Stomach (tissue), 8 donors: ENCODE measurements at regions not wholly inside any gene's neighbourhood (a gene's known extent, or its start where the extent isn't known, plus 50 kb on each side); places are given as distances from the start of the nearest gene placed in this dataset.

Experiments used
- DNase-seq, 2 donors: peaks; one replicate each; pipeline versions ENCODE4 v3.0.0 to v3.0.0-alpha.2; 2013 to 2019
- H3K27ac ChIP-seq, 5 donors: fragments of 200-600 bp in 4 of 5; sonication (generic) in 4 of 5; one replicate each; pipeline ENCODE4 v1.5.1; 2013 to 2019; ENCODE audit warnings: mild to moderate bottlenecking in 1 of 5, moderate library complexity in 1 of 5
- H3K27me3 ChIP-seq, 3 donors: fragments of 200-600 bp; sonication (generic); one replicate each; pipeline ENCODE4 v1.5.1; 2017 to 2019; ENCODE audit warnings: mixed run types in 1 of 3
- H3K36me3 ChIP-seq, 4 donors: fragments of 200-600 bp; sonication (generic); 1 replicate in 3 of 4; 2 replicates in 1 of 4; pipeline ENCODE4 v1.5.1; 2016 to 2019
- H3K4me1 ChIP-seq, 4 donors: fragments of 200-600 bp; sonication (generic); one replicate each; pipeline ENCODE4 v1.5.1; 2016 to 2019
- H3K4me3 ChIP-seq, 4 donors: fragments of 200-600 bp; sonication (generic) in 3 of 4; one replicate each; pipeline ENCODE4 v1.5.1; 2016 to 2019; ENCODE audit warnings: mild to moderate bottlenecking in 1 of 4
- H3K9me3 ChIP-seq, 4 donors: fragments of 200-600 bp; sonication (generic); one replicate each; pipeline ENCODE4 v1.5.1; 2016 to 2019
- CTCF ChIP-seq, 7 experiments: fragments of 450-650 bp in 4 of 7; fragments of 200-600 bp in 3 of 7; sonication (generic) in 3 of 7; IDR thresholded peaks; one replicate each; pipeline ENCODE4 v1.5.1; 2016 to 2019; ENCODE audit warnings: antibody characterized with exemption in 7 of 7, control low read depth in 2 of 7, mild to moderate bottlenecking in 1 of 7
- EP300 ChIP-seq: sonication (generic); formaldehyde crosslinking; IDR thresholded peaks from one replicate; pipeline ENCODE4 v1.6.1; 2017; ENCODE audit warnings: antibody characterized with exemption
- POLR2A ChIP-seq, 4 donors: fragments of 450-650 bp; IDR thresholded peaks; one replicate each; pipeline ENCODE4 v1.6.1; 2016; ENCODE audit warnings: antibody characterized with exemption in 4 of 4, control low read depth in 2 of 4, mild to moderate bottlenecking in 1 of 4, moderate library complexity in 1 of 4
- POLR2AphosphoS5 ChIP-seq, 3 donors: sonication (generic); formaldehyde crosslinking; IDR thresholded peaks; one replicate each; pipeline ENCODE4 v1.6.1; 2016; ENCODE audit warnings: antibody characterized with exemption in 3 of 3
- WGBS, 5 donors: extraction: QIAGEN DNeasy Blood & Tissue Kit in 3 of 5; methylation state at CpG; one replicate each; pipeline versions ENCODE4 v1.1.5 to v1.1.7; 2013 to 2018; 5-methylcytosine and 5-hydroxymethylcytosine counted together
- intact Hi-C: fragments of 100-400 bp; cut with DNase I; formaldehyde crosslinking; loops from one replicate; pipeline ENCODE4 v1.15.1; 2023; ENCODE audit warnings: low total_unique reads
- donor health status: healthy with polysubstance abuse.
- donor health status: Bipolar disorder and iron deficiency.
- donor health status: healthy.

GRCh38 chr9:25850803-25851202, 172.6 kb upstream of the TUSC1 start:
- Histone ChIP-seq H3K27ac (no peak overlapping the region), H3K36me3 (no peaks in the 10 kb centered on the region), H3K4me3 (no peak overlapping the region), H3K9me3 (peaks cover 0 to 22% (median 0%) of the 10 kb centered on the region in 4 donors), H3K4me1 (no peaks in the 10 kb centered on the region), H3K27me3 (no peaks in the 10 kb centered on the region)
- TF ChIP-seq POLR2A (IDR thresholded peaks at IDR 0.05) (no peak), EP300 (no peak), POLR2AphosphoS5 (IDR thresholded peaks at IDR 0.05) (no peak), CTCF (IDR thresholded peaks at IDR 0.05) (no peak)
- no peak for DNase-seq
- intact Hi-C loops = no loop called here
- WGBS, 5 donors = 51 to 64% (median 59%) methylated on average over 2 of the region's 2 CpGs

- H3K4me3 ChIP-seq = no peak overlapping the region
- H3K27ac ChIP-seq = no peak overlapping the region
- H3K36me3 ChIP-seq = no peaks in the 10 kb centered on the region
- TF ChIP-seq CTCF (IDR thresholded peaks at IDR 0.05) = no peak
- TF ChIP-seq EP300 = no peak
- no peak for TF ChIP-seq POLR2AphosphoS5 (IDR thresholded peaks at IDR 0.05)
- TF ChIP-seq POLR2A (IDR thresholded peaks at IDR 0.05) = no peak
- H3K4me1 ChIP-seq = no peaks in the 10 kb centered on the region
- no peaks in the 10 kb centered on the region for H3K27me3 ChIP-seq
- no peaks in the 10 kb centered on the region for H3K9me3 ChIP-seq
- intact Hi-C loops = no loop called here
- WGBS, 5 donors = 96 to 100% (median 98%) methylated on average over 1 of the region's 1 CpG
- DNase-seq = no peak
Observed at GRCh38 chr9:25845867-25846266, 167.6 kb upstream of the TUSC1 start.

- no peak overlapping the region for H3K27ac ChIP-seq
- no peaks in the 10 kb centered on the region for H3K36me3 ChIP-seq
- peaks cover 0 to 25% (median 12%) of the 10 kb centered on the region in 4 donors for H3K9me3 ChIP-seq
- H3K4me3 ChIP-seq = no peak overlapping the region
- DNase-seq = no peak
- H3K4me1 ChIP-seq = no peaks in the 10 kb centered on the region
- no peaks in the 10 kb centered on the region for H3K27me3 ChIP-seq
- TF ChIP-seq POLR2A (IDR thresholded peaks at IDR 0.05) = no peak
- TF ChIP-seq EP300 = no peak
- TF ChIP-seq CTCF (IDR thresholded peaks at IDR 0.05) = no peak
- TF ChIP-seq POLR2AphosphoS5 (IDR thresholded peaks at IDR 0.05) = no peak
- intact Hi-C loops = no loop called here
- 91 to 97% (median 94%) methylated on average over 7 of the region's 7 CpGs for WGBS, 5 donors
Observed at GRCh38 chr9:25830381-25830780, 152.1 kb upstream of the TUSC1 start.

GRCh38 chr9:25827626-25828025, 149.4 kb upstream of the TUSC1 start:
- WGBS, 5 donors = 23 to 39% (median 29%) methylated on average over 1 of the region's 1 CpG

GRCh38 chr9:25816439-25816838, 138.2 kb upstream of the TUSC1 start:
- no peaks in the 10 kb centered on the region for H3K36me3 ChIP-seq
- intact Hi-C loops = no loop called here
- H3K4me1 ChIP-seq = no peaks in the 10 kb centered on the region
- H3K27me3 ChIP-seq = no peaks in the 10 kb centered on the region
- TF ChIP-seq EP300 (no peak), POLR2AphosphoS5 (IDR thresholded peaks at IDR 0.05) (no peak), CTCF (IDR thresholded peaks at IDR 0.05) (no peak), POLR2A (IDR thresholded peaks at IDR 0.05) (no peak)
- no peak overlapping the region for H3K27ac ChIP-seq
- no peaks in the 10 kb centered on the region for H3K9me3 ChIP-seq
- 80 to 85% (median 83%) methylated on average over 3 of the region's 3 CpGs for WGBS, 5 donors
- no peak for DNase-seq
- H3K4me3 ChIP-seq = no peak overlapping the region

More at GRCh38 chr9:25827626-25828025, 149.4 kb upstream of the TUSC1 start:
- Histone ChIP-seq H3K27ac (no peak overlapping the region), H3K4me1 (no peaks in the 10 kb centered on the region), H3K27me3 (no peaks in the 10 kb centered on the region), H3K4me3 (no peak overlapping the region), H3K9me3 (peaks cover 0 to 25% (median 12%) of the 10 kb centered on the region in 4 donors), H3K36me3 (no peaks in the 10 kb centered on the region)
- DNase-seq = no peak
- no peak for TF ChIP-seq POLR2A (IDR thresholded peaks at IDR 0.05)
- intact Hi-C loops = no loop called here
